VCaP (cell line): ENCODE measurements at regions not wholly inside any gene's neighbourhood (a gene's known extent, or its start where the extent isn't known, plus 50 kb on each side); places are given as distances from the start of the nearest gene placed in this dataset.

Source experiments
- H3K27ac ChIP-seq: fragments of 450-650 bp; 2 replicates; pipeline ENCODE4 v1.5.1; 2017
- TF ChIP-seq, protein P1 (sequence below): fragments of 450-650 bp; conservative IDR thresholded peaks from 2 replicates; pipeline ENCODE4 v1.5.1; 2017; ENCODE audit warnings: mild to moderate bottlenecking, moderate library complexity

DNA sequence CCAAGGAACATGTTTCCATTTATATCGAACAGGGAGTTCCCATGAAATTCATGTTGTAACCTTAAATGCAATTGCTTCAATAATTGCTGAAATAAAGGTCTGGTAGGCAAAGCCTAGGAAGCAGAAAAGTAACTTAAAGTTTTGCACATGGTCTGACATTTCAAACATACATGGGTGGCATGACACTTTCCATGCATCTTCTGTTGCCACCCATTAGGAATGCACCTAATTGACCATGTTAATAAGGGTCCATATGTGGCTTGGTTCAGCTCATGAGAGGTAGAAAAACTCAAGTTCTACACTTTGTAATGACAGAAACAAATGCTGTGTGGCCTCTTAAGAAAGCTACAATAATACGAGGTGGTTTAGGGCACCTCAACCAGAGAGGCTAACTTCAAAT lies 72.0 kb upstream of the GORAB start:
- H3K27ac ChIP-seq = no peak overlapping the region

DNA sequence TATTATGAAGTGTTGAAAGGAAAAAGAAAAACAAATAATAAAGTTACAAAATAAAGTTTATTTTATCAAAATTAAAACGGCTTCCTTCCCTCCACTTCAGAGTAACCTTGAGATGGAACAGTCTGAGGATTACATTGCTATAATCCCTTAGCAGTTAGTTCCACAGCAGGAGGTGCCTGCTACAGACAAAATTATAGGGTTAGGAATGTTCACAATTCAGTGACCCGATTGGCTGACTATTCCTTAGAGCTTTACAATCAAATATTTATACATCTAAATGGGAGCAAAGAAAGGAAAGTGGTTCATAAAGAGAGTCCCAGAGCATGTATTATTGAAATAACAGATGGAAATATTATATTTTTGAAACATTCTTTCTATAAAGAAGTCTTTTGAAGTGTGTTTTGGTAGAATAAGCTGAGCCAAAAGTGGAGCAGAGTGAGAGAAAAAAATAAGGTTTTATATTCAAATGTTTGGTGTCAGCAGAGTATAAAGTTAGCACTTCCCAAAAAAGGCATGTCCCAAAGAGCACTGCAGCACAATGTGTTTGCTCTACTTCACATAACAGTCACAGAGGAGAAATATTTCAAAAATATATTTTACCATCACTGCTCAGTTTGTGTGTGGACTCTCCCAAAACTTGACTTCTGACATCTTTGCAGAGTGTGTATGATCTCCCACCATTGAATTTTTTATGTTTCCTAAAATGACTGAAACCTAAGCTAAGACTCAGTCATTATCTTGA lies 71.4 kb upstream of the GORAB start:
- TF ChIP-seq, protein P1, sequence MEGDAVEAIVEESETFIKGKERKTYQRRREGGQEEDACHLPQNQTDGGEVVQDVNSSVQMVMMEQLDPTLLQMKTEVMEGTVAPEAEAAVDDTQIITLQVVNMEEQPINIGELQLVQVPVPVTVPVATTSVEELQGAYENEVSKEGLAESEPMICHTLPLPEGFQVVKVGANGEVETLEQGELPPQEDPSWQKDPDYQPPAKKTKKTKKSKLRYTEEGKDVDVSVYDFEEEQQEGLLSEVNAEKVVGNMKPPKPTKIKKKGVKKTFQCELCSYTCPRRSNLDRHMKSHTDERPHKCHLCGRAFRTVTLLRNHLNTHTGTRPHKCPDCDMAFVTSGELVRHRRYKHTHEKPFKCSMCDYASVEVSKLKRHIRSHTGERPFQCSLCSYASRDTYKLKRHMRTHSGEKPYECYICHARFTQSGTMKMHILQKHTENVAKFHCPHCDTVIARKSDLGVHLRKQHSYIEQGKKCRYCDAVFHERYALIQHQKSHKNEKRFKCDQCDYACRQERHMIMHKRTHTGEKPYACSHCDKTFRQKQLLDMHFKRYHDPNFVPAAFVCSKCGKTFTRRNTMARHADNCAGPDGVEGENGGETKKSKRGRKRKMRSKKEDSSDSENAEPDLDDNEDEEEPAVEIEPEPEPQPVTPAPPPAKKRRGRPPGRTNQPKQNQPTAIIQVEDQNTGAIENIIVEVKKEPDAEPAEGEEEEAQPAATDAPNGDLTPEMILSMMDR = no peak
- H3K27ac ChIP-seq = no peak overlapping the region

More for the DNA sequence above, 72.0 kb upstream of the GORAB start:
- TF ChIP-seq, protein P1 = no peak

DNA sequence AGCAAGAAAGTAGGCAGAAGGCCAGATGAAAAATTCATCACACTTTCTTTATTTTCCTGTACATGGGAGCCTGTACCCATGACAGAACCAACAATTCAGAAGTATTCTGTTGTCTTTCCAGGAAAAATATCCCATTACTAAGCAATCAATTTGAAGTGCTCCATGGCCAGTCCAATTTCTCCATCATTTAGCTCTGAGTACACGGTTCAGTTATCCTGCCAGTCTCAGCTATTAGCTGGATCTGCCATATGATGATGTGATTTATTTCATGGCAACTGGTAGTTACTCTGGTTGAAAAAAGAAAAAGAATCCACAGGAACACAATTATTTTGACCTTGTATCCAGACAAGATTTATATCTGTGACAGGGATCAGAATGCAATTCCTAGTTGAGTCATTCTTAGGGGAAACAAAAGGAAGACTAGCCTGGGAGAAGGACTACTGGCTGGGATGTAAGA lies 70.6 kb upstream of the GORAB start:
- TF ChIP-seq, protein P1 = no peak
- H3K27ac ChIP-seq = no peak overlapping the region

DNA sequence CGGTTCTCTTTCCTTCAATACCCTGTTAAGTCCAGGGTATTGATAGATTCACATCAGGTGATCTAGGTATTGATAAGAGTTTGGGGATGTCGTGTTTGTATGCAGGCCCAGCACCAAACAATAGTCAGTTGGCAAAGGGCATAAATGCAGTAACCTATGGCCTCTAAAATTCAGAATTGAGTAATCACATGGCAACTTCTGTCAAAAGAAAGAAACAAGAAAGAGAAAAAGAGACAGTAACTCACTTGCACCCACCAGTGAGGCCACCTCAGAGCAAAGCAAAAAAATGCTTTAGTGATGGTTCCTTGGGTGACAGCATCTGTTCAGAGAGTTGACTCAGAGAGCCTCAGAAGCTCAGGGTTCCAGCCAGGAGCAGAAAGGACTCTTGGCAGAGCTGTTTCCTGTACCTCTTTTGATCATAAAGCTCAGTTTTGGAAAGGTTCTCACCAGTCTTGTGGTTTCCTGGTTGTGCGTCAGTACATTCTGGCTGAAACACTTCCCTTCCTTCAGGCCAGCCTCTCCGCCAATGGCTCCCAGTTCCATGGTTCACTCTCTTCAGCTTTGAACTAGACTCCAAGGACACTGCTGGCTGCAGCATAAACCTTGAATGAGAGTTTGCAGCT lies 70.1 kb upstream of the GORAB start:
- no peak overlapping the region for H3K27ac ChIP-seq
- TF ChIP-seq, protein P1 = no peak

DNA sequence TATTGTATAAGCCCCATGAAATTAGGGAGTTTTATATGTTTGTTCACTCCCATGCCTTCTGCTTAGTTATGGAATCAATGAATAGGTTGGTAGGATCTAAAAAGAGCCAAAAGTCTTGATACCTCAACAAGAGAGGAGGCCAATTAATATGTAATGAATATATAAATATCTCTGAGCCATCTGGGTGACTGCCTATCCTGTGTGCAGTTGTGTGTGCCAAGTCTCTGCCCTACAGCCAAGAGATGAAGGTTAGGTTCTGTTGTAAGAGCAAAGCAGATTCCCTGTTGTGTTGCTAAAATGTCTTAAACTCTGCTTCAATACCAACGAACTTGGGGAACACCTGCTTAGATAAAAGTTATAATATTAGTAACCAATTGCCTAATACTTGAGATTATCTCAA lies 61.8 kb upstream of the GORAB start:
- TF ChIP-seq, protein P1 = no peak
- H3K27ac ChIP-seq = no peak overlapping the region

DNA sequence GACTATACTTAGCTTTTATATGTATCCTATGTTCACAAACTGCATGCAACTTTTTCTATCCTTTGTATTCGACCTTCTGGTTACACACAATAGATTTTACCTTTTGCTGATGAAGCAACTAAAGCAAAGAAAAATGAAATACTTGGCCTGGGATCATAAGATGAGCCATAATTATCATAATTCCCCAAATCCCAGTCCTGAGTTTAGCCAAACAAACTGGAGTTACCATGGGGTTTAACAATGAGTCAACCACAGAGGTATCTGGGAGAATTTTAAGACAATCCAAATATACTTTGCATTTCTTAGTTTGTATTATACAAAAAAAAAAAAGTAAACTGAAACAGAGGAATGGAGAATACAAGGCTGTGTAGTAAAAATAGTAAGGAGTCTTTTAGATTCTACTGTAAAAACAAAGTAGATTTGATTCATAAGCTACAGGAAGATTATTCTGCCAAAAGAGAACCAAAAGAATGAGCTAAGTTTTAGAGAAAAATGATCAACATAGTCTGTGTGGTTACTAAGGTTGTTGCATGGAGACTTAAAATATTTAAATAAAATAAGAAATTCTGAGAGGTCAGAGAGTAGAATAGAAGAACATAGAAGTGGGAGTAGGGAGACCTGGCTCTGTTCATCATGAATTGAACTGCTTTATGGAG lies 60.4 kb upstream of the GORAB start:
- TF ChIP-seq, protein P1 = no peak
- no peak overlapping the region for H3K27ac ChIP-seq

DNA sequence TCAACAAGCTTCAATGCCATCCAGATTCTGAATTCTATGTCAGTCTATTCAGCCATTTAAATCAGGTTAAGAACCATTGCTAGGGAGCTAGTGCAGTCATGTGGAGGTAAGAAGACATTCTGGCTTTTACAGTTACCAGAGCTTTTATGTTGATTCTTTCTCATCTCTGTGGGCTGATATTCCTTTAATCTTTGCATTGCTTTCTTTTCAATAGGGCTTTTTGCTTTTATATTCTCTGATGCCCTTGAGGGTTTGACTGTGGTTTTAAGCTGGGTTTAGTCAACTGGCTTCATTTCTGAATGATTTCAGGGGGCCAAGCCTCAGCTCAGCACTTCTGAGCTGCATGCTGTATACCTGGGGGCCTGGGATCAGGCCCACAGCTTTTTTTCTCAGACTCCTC lies 51.0 kb upstream of the GORAB start:
- no peak overlapping the region for H3K27ac ChIP-seq
- TF ChIP-seq, protein P1 = no peak
